H1 (cell line): ENCODE measurements at regions not wholly inside any gene's neighbourhood (a gene's known extent, or its start where the extent isn't known, plus 50 kb on each side); places are given as distances from the start of the nearest gene placed in this dataset.

Experiments
- CTCF ChIA-PET: fragments of 300-600 bp; sonication (Branson Sonifier 250); formaldehyde crosslinking; loops from one replicate; lab custom pipeline; 2021; ENCODE audit not compliant: partially characterized antibody; lab: Charles Lee
- POLR2A ChIA-PET: fragments of 300-600 bp; sonication (Branson Sonifier 250); formaldehyde crosslinking; loops from one replicate; lab custom pipeline; 2021; ENCODE audit warnings: inconsistent platforms; ENCODE audit not compliant: partially characterized antibody; lab: Charles Lee
- DNase-seq, 2 experiments: peaks; one replicate each; pipeline versions ENCODE4 v3.0.0 to v3.0.0-alpha.2; 2010 to 2022; ENCODE audit warnings: low spot score in 2 of 2, low read depth in 1 of 2, mixed read lengths in 1 of 2
- FAIRE-seq: peaks from 2 replicates; lab custom pipeline; 2011; peaks lifted over from hg19 to GRCh38; lab: Jason Lieb, UNC
- H2AFZ ChIP-seq: 2 replicates; pipeline ENCODE4 v1.8.1; 2012; ENCODE audit warnings: low read length, inconsistent platforms
- H2AK5ac ChIP-seq: 2 replicates; pipeline ENCODE4 v1.6.1; 2013; ENCODE audit warnings: low read depth, low read length
- H2BK120ac ChIP-seq: replicated peaks from 2 replicates; pipeline ENCODE3; 2013; ENCODE audit warnings: low read depth, low read length, inconsistent platforms
- H2BK12ac ChIP-seq: 2 replicates; pipeline ENCODE4 v1.6.1; 2013; ENCODE audit warnings: low read depth, low read length
- H2BK15ac ChIP-seq: 2 replicates; pipeline ENCODE4 v1.6.1; 2013; ENCODE audit warnings: low read length
- H2BK20ac ChIP-seq: 2 replicates; pipeline ENCODE4 v1.6.1; 2013; ENCODE audit warnings: low read length
- H2BK5ac ChIP-seq: 2 replicates; pipeline ENCODE4 v1.6.1; 2013; ENCODE audit warnings: low read depth, low read length
- H3K14ac ChIP-seq: 2 replicates; pipeline ENCODE4 v1.6.1; 2013; ENCODE audit warnings: inconsistent platforms; ENCODE audit not compliant: insufficient read length
- H3K18ac ChIP-seq: 2 replicates; pipeline ENCODE4 v1.6.1; 2013; ENCODE audit warnings: low read length; ENCODE audit errors: extremely low read depth
- H3K23ac ChIP-seq: 2 replicates; pipeline ENCODE4 v1.6.1; 2013; ENCODE audit warnings: inconsistent platforms; ENCODE audit not compliant: insufficient read length
- H3K23me2 ChIP-seq: 2 replicates; pipeline ENCODE4 v1.6.1; 2013; ENCODE audit warnings: low read depth, low read length
- H3K27ac ChIP-seq: 2 replicates; pipeline ENCODE4 v1.6.1; 2011; ENCODE audit warnings: low read depth, low read length, inconsistent platforms
- H3K27me3 ChIP-seq, 4 experiments: replicated peaks in 1 of 4; 1 replicate in 1 of 4; 2 replicates in 3 of 4; pipeline versions ENCODE4 v1.6.1 to v1.8.1; 2011 to 2013; ENCODE audit warnings: low read length in 3 of 4, mild to moderate bottlenecking in 3 of 4, inconsistent platforms in 2 of 4, mixed read lengths in 2 of 4, moderate library complexity in 1 of 4; ENCODE audit not compliant: control insufficient read depth in 3 of 4, insufficient read depth in 3 of 4; ENCODE audit errors: extremely low read depth in 1 of 4
- H3K36me3 ChIP-seq, 4 experiments: 2 replicates each; pipeline versions ENCODE4 v1.6.1 to v1.8.1; 2011 to 2013; ENCODE audit warnings: mild to moderate bottlenecking in 4 of 4, low read length in 3 of 4, moderate library complexity in 2 of 4, control low read depth in 1 of 4, inconsistent platforms in 1 of 4; ENCODE audit not compliant: insufficient read depth in 4 of 4, control insufficient read depth in 2 of 4
- H3K4ac ChIP-seq: replicated peaks from 2 replicates; pipeline ENCODE3; 2013; ENCODE audit warnings: low read length, low read depth, mixed read lengths, inconsistent platforms; ENCODE audit not compliant: insufficient read length
- H3K4me1 ChIP-seq, 4 experiments: replicated peaks in 1 of 4; 1 replicate in 1 of 4; 2 replicates in 3 of 4; pipeline versions ENCODE4 v1.6.1 to v1.8.1; 2011 to 2013; ENCODE audit warnings: low read length in 3 of 4, inconsistent platforms in 2 of 4, mixed read lengths in 1 of 4; ENCODE audit not compliant: insufficient read depth in 4 of 4, control insufficient read depth in 3 of 4
- H3K4me2 ChIP-seq, 2 experiments: 2 replicates each; pipeline versions ENCODE4 v1.6.1 to v1.8.1; 2011 to 2013; ENCODE audit warnings: low read depth in 2 of 2, low read length in 2 of 2, control low read depth in 1 of 2, inconsistent platforms in 1 of 2, mild to moderate bottlenecking in 1 of 2; ENCODE audit not compliant: insufficient read depth in 1 of 2
- H3K4me3 ChIP-seq, 4 experiments: fragments of 200-600, 300-600 bp in 1 of 4; sonication (generic), shearing (Covaris generic), sonication (Bioruptor Twin) in 1 of 4; 2 replicates each; pipeline versions ENCODE4 v1.5.1 to v1.8.1; 2011 to 2016; ENCODE audit warnings: low read length in 4 of 4, low read depth in 3 of 4, control low read depth in 2 of 4, inconsistent platforms in 2 of 4, mild to moderate bottlenecking in 2 of 4, mixed read lengths in 1 of 4, moderate library complexity in 1 of 4; ENCODE audit not compliant: insufficient read depth in 2 of 4; ENCODE audit errors: extremely low read depth in 1 of 4
- H3K56ac ChIP-seq: replicated peaks from 2 replicates; pipeline ENCODE3; 2013; ENCODE audit warnings: low read depth, mild to moderate bottlenecking, mixed read lengths, low read length, inconsistent platforms; ENCODE audit not compliant: insufficient read length
- H3K79me1 ChIP-seq: 2 replicates; pipeline ENCODE4 v1.6.1; 2013; ENCODE audit warnings: low read depth, low read length, control low read depth
- H3K79me2 ChIP-seq, 2 experiments: 2 replicates each; pipeline versions ENCODE4 v1.6.1 to v1.8.1; 2012 to 2013; ENCODE audit warnings: low read length in 2 of 2, mild to moderate bottlenecking in 2 of 2, inconsistent platforms in 1 of 2; ENCODE audit not compliant: insufficient read depth in 2 of 2, control insufficient read depth in 1 of 2
- H3K9ac ChIP-seq, 4 experiments: replicated peaks in 1 of 4; 1 replicate in 1 of 4; 2 replicates in 3 of 4; pipeline versions ENCODE4 v1.6.1 to v1.8.1; 2011 to 2013; ENCODE audit warnings: low read depth in 3 of 4, low read length in 3 of 4, control low read depth in 2 of 4, mild to moderate bottlenecking in 2 of 4, moderate library complexity in 2 of 4, inconsistent platforms in 1 of 4; ENCODE audit errors: extremely low read depth in 1 of 4
- H3K9me3 ChIP-seq, 2 experiments: 2 replicates each; pipeline versions ENCODE4 v1.6.1 to v1.8.1; 2012 to 2013; ENCODE audit warnings: mild to moderate bottlenecking in 2 of 2, moderate library complexity in 2 of 2, control low read depth in 1 of 2, inconsistent platforms in 1 of 2, low read depth in 1 of 2, low read length in 1 of 2, mixed read lengths in 1 of 2; ENCODE audit not compliant: insufficient read depth in 2 of 2
- H4K20me1 ChIP-seq, 2 experiments: replicated peaks in 1 of 2; 2 replicates each; pipeline versions ENCODE3 to v1.8.1; 2011 to 2013; ENCODE audit warnings: inconsistent platforms in 2 of 2, low read length in 2 of 2, mild to moderate bottlenecking in 1 of 2; ENCODE audit not compliant: insufficient read depth in 2 of 2, control insufficient read depth in 1 of 2
- H4K5ac ChIP-seq: 2 replicates; pipeline ENCODE4 v1.6.1; 2013; ENCODE audit warnings: low read length, low read depth, mixed read lengths, inconsistent platforms; ENCODE audit not compliant: insufficient read length
- H4K8ac ChIP-seq: 2 replicates; pipeline ENCODE4 v1.8.0; 2013; ENCODE audit warnings: mild to moderate bottlenecking, moderate library complexity, low read length, inconsistent platforms; ENCODE audit not compliant: insufficient read depth; ENCODE audit errors: extremely low read depth
- H4K91ac ChIP-seq: replicated peaks from 2 replicates; pipeline ENCODE3; 2013; ENCODE audit warnings: low read length, mixed read lengths, inconsistent platforms; ENCODE audit not compliant: insufficient read length
- ATF3 ChIP-seq: IDR thresholded peaks from 2 replicates; pipeline ENCODE4 v1.6.1; 2011; ENCODE audit warnings: low read depth, mild to moderate bottlenecking, low read length; ENCODE audit not compliant: insufficient read depth
- CTCF ChIP-seq, 3 experiments: IDR thresholded peaks; 1 replicate in 2 of 3; 2 replicates in 1 of 3; pipeline versions ENCODE4 v1.5.1 to v1.6.1; 2011; ENCODE audit warnings: low read length in 3 of 3, mild to moderate bottlenecking in 3 of 3, inconsistent platforms in 2 of 3, low read depth in 1 of 3, moderate library complexity in 1 of 3; ENCODE audit not compliant: insufficient read depth in 1 of 3; ENCODE audit errors: control extremely low read depth in 1 of 3
- GABPA ChIP-seq: IDR thresholded peaks from 2 replicates; pipeline ENCODE4 v1.6.1; 2011; ENCODE audit warnings: mild to moderate bottlenecking, low read length, moderate library complexity, borderline replicate concordance; ENCODE audit not compliant: insufficient read depth
- NRF1 ChIP-seq: IDR thresholded peaks from 2 replicates; pipeline ENCODE4 v1.6.1; 2011; ENCODE audit warnings: mild to moderate bottlenecking, low read depth, low read length, improper control_type of control experiment
- WGBS, 2 experiments: shearing (Covaris generic) in 1 of 2; methylation state at CpG; one replicate each; pipeline versions ENCODE4 v1.1.6 to v1.1.7; 2013 to 2015; ENCODE audit warnings: low lambda C conversion rate in 2 of 2, mixed read lengths in 2 of 2, inconsistent platforms in 1 of 2, low coverage in 1 of 2, missing lambda C conversion rate in 1 of 2; ENCODE audit not compliant: insufficient replicate concordance in 2 of 2, insufficient coverage in 1 of 2, insufficient read length in 1 of 2; ENCODE audit errors: extremely low coverage in 1 of 2, missing lambda C conversion rate in 1 of 2; 5-methylcytosine and 5-hydroxymethylcytosine counted together

GRCh38 chr10:130637089-130637676 is 501.0 kb downstream of the GLRX3 start:
- Histone ChIP-seq H2AFZ (no peak overlapping the region), H2BK120ac (no peak overlapping the region), H4K91ac (no peak overlapping the region), H2BK12ac (no peak overlapping the region), H2BK5ac (no peak overlapping the region), H3K9ac (no peak overlapping the region), H3K79me1 (no peaks in the 10 kb centered on the region), H3K27me3 (no peaks in the 10 kb centered on the region; a peak in 1 of 7 replicates), H2AK5ac (no peak overlapping the region), H4K20me1 (no peaks in the 10 kb centered on the region), H3K56ac (no peak overlapping the region), H3K23ac (no peak overlapping the region), H3K27ac (no peak overlapping the region), H3K79me2 (no peaks in the 10 kb centered on the region), H3K4me1 (peaks cover 3 to 12% (median 6%) of the 10 kb centered on the region in 4 experiments; a peak in 5 of 7 replicates), H3K36me3 (no peaks in the 10 kb centered on the region), H2BK15ac (no peak overlapping the region), H3K4me2 (peak overlapping the region in 1 of 2 experiments; percentile 27; a peak in 2 of 4 replicates), H2BK20ac (no peak overlapping the region), H3K4me3 (no peak overlapping the region), H3K14ac (no peak overlapping the region), H4K5ac (no peak overlapping the region), H3K4ac (no peak overlapping the region), H3K18ac (no peak overlapping the region), H3K23me2 (no peaks in the 10 kb centered on the region), H4K8ac (no peak overlapping the region), H3K9me3 (no peaks in the 10 kb centered on the region)
- FAIRE-seq = no peak
- TF ChIP-seq NRF1 (no peak), ATF3 (no peak), CTCF (IDR thresholded peaks at IDR 0.05; ENCODE audit: control extremely low read depth in 1 of 3, insufficient read depth in 1 of 3, low read depth in 1 of 3, low read length in 3 of 3) (no peak), GABPA (no peak)
- CTCF ChIA-PET = interaction anchor here (0.5 kb wide), 1 partner anchor 89 kb away, joined by 3 read pairs; no protein-coding TSS in a partner anchor
- DNase-seq = no peak
- POLR2A ChIA-PET = no interaction called here
- 52% methylated on average over 4 of the region's 4 CpGs; no CpG with 5 or more reads in 1 of the 2 experiments for WGBS, 2 experiments
